Mucosa of descending colon (tissue), 3 donors: ENCODE measurements at regions not wholly inside any gene's neighbourhood (a gene's known extent, or its start where the extent isn't known, plus 50 kb on each side); places are given as distances from the start of the nearest gene placed in this dataset.
"Not testable (repeated sequence)": the region's sequence is repeated elsewhere in the genome, so short reads cannot be mapped to it uniquely, and the experiment has no call there.

Experiments
- ATAC-seq: fragments of 200-7000 bp; cut with Tn5 transposase; one replicate; pipeline ENCODE4 v1.9.1; 2020; ENCODE audit warnings: mild to moderate bottlenecking, moderate library complexity
- DNase-seq, 3 donors: peaks; one replicate each; pipeline ENCODE4 v3.0.0-alpha.2; 2020
- H3K36me3 ChIP-seq: fragments of 200-600 bp; one replicate; pipeline ENCODE4 v1.8.0; 2021; ENCODE audit warnings: low read depth, mild to moderate bottlenecking
- H3K4me1 ChIP-seq: fragments of 200-600 bp; one replicate; pipeline ENCODE4 v1.8.0; 2021; ENCODE audit warnings: low read depth, mild to moderate bottlenecking
- H3K4me3 ChIP-seq: fragments of 200-600 bp; one replicate; pipeline ENCODE4 v1.8.0; 2021; ENCODE audit warnings: mild to moderate bottlenecking
- H3K9me3 ChIP-seq: fragments of 200-600 bp; one replicate; pipeline ENCODE4 v1.8.0; 2021; ENCODE audit warnings: mild to moderate bottlenecking
- CTCF ChIP-seq: fragments of 200-600 bp; IDR thresholded peaks from one replicate; pipeline ENCODE4 v1.8.0; 2022; ENCODE audit warnings: antibody characterized with exemption, mild to moderate bottlenecking
- intact Hi-C, 2 donors: fragments of 100-400 bp; cut with DNase I in 1 of 2; cut with micrococcal nuclease in 1 of 2; formaldehyde crosslinking; loops; one replicate each; pipeline versions ENCODE4 v1.11.0 to v1.11.1; 2022; cut with DNase I, micrococcal nuclease
- donor health status: DM: no; HTN: no; CAD: no; lungs with moderate emphysema.
- donor health status: DM: no; HTN: no; CAD: no.
- donor health status: DM: no; HTN: yes; CAD: no.

GRCh38 chr4:120218981-120219380, 152.3 kb upstream of the MAD2L1 start:
- DNase-seq (no peak), ATAC-seq (no peak)
- Histone ChIP-seq H3K9me3 (no peaks in the 10 kb centered on the region), H3K36me3 (no peaks in the 10 kb centered on the region), H3K4me1 (no peaks in the 10 kb centered on the region), H3K4me3 (no peak overlapping the region)
- intact Hi-C loops, result no loop called here
- no peak for TF ChIP-seq CTCF

GRCh38 chr4:120215350-120215749, 148.7 kb upstream of the MAD2L1 start:
- DNase-seq (no peak), ATAC-seq (no peak)
- H3K4me3 ChIP-seq, result no peak overlapping the region
- no peaks in the 10 kb centered on the region for H3K9me3 ChIP-seq
- no peaks in the 10 kb centered on the region for H3K4me1 ChIP-seq
- TF ChIP-seq CTCF, result no peak
- intact Hi-C loops, result no loop called here
- H3K36me3 ChIP-seq, result no peaks in the 10 kb centered on the region

GRCh38 chr4:120211408-120212015, 144.9 kb upstream of the MAD2L1 start:
- no peak for ATAC-seq
- Histone ChIP-seq H3K4me3 (no peak overlapping the region), H3K4me1 (no peaks in the 10 kb centered on the region), H3K36me3 (no peaks in the 10 kb centered on the region), H3K9me3 (no peaks in the 10 kb centered on the region)
- DNase-seq, result no peak
- intact Hi-C loops, result no loop called here
- no peak for TF ChIP-seq CTCF

- TF ChIP-seq CTCF, result no peak
- H3K4me1 ChIP-seq, result no peaks in the 10 kb centered on the region
- no peaks in the 10 kb centered on the region for H3K9me3 ChIP-seq
- no peak for ATAC-seq
- intact Hi-C loops, result no loop called here
- H3K36me3 ChIP-seq, result no peaks in the 10 kb centered on the region
- H3K4me3 ChIP-seq, result no peak overlapping the region
- DNase-seq, result no peak
Observed at GRCh38 chr4:120209706-120210105, 143.1 kb upstream of the MAD2L1 start.

GRCh38 chr4:120207021-120207420, 140.4 kb upstream of the MAD2L1 start:
- TF ChIP-seq CTCF, result no peak
- ATAC-seq, result no peak
- H3K9me3 ChIP-seq, result no peaks in the 10 kb centered on the region
- intact Hi-C loops, result no loop called here
- no peak for DNase-seq
- H3K4me1 ChIP-seq, result no peaks in the 10 kb centered on the region
- no peaks in the 10 kb centered on the region for H3K36me3 ChIP-seq
- no peak overlapping the region for H3K4me3 ChIP-seq

- DNase-seq (no peak), ATAC-seq (no peak)
- Histone ChIP-seq H3K36me3 (no peaks in the 10 kb centered on the region), H3K9me3 (no peaks in the 10 kb centered on the region), H3K4me3 (no peak overlapping the region), H3K4me1 (no peaks in the 10 kb centered on the region)
- no peak for TF ChIP-seq CTCF
- intact Hi-C loops, result no loop called here
Observed at GRCh38 chr4:120202222-120202621, 135.6 kb upstream of the MAD2L1 start.

- intact Hi-C loops, H3K4me3 ChIP-seq, H3K36me3 ChIP-seq, ATAC-seq, H3K9me3 ChIP-seq, DNase-seq, H3K4me1 ChIP-seq: not testable (repeated sequence)
Observed at GRCh38 chr4:120200573-120201110, 134.0 kb upstream of the MAD2L1 start.
